HG03097 (cell line): ENCODE measurements at regions not wholly inside any gene's neighbourhood (a gene's known extent, or its start where the extent isn't known, plus 50 kb on each side); places are given as distances from the start of the nearest gene placed in this dataset.

Experiments
- ATAC-seq: cut with Tn5 transposase; IDR thresholded peaks from one replicate; pipeline ENCODE4 v1.9.1; 2021; ENCODE audit not compliant: unreplicated experiment, low FRiP score

GRCh38 chr1:87851490-87851889, 522.8 kb downstream of the LMO4 start:
- no peak for ATAC-seq

DNA sequence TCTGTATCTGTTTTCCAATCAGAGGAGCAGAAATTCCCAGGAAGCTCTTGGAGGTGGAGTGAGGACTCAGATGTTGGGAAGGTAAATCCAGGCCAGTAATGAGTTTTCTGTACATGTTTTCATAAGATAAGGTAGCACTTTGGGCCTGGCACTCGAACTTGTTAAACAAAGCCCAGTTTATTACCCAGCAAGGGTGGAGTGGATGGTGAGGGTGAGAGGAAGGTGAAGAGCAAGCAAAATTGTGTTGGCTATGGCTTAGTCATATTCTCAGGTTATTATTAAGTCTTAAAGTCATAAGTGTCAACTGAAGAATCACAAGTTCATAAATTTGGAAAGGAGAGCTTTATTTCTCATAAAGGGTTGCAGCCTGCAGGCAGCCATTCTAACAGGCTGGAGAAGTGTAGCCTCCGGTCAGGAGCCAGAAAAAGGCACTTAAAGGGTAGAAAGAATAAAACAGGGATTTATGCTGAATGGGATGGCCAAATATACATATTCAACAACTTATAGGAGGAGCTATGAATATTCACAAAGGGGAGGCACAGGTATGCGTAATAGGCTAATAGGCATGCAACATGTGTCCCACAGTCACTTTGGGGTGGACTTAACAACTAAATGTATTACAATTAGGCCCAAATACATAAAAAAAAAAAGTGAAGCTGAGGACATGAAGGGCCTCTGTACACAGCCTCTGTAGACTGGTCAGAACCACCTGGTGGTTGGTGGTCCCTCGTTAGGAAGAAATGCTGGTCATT, 523.9 kb downstream of the LMO4 start:
- no peak for ATAC-seq

DNA sequence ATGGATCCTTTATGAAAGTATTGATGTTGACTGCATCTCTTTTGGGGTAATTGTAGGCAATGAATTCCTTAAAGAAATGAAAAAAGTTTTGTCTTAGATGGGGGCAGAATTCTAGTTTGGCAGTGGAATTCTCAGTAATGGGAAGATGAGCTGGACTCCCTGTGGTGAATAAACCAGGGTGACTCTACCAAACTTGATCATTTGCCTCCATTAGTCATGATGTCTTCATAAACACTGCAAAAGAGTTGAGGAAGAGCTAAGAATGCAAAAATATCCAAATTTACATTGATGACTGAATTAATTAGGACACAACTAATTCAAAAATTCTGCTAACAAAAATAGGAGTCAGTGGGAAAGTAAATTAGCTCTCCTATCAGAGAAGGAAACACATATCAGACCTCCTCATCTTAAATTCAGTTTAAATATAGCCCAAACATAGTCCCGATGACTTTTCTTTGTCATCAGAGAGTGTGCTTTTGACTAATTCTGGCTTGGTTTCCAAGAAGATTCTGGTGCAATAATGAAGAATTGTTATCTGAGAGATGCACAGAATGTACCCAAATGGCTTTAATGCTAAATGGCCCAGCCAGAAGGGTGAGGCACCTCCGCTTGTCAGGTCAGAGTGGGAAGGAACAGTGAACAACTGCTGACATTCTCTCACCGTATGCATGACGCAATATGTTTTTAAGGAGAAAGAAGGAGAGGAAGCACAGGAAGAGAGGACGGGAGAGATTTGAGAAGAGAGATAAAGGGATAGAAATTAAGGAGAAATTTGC, 525.1 kb downstream of the LMO4 start:
- ATAC-seq, result no peak

GRCh38 chr1:87863317-87863716, 534.6 kb downstream of the LMO4 start:
- ATAC-seq, result no peak

DNA sequence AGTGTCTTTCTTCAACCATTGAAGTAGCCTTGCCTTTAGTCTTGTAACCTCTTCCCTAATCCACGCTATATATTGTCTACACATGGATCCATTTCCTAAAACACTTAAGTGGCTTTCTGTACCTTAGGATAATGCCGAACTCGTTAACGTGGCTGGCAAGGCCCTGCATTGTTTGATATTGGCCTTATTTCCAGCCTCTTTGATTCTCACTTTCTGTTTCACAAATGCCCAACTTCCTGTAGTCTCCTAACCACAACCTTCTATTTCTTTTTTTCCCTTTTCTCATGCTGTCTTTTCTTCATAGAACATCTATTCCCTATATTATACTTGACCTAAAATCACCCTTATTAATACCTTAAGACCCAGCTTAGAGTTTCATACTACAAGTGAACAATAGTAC, 536.0 kb downstream of the LMO4 start:
- ATAC-seq, result peak; percentile 68

- no peak for ATAC-seq
These were observed 537.7 kb downstream of the LMO4 start for GRCh38 chr1:87866416-87866815.

DNA sequence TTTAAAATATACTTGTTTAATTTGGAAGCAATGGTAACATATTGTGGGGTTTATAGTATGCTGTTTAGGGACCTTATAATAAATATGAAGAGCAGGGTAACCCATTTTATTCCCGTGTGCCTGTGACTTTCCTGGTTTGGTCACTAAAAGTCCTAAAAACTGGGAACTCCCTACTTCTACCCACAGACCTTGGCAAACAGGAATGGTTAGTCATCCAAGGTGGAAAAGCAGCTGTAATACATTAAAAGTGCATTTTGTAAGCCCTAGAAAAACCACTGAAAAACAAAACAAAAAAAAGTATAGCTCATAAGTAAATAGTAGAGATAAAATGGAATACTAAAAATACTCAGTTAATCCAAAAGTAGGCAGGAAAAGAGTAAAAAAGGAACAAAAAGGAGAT, 538.9 kb downstream of the LMO4 start:
- no peak for ATAC-seq

- no peak for ATAC-seq
These were observed 540.9 kb downstream of the LMO4 start for GRCh38 chr1:87869567-87869966.

DNA sequence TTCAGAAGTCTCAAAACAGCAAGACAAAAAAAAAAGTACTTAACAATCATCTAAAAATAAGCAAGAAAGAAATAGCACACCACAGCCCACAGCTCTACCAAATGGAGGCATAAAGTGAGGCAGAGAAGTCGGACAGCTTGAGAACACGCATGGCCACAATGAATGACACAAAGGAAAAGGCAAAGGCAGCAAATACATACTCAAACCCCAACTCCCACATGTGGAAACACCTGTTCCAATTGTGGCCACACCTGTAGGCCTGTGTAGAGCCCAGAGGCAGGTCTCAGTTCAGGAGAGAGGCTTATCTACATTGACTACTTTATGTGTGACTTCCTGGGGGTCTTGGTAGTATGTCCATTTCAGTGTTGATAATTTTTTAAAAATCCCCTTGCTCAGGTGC, 543.5 kb downstream of the LMO4 start:
- no peak for ATAC-seq

- no peak for ATAC-seq
These were observed 544.0 kb downstream of the LMO4 start for GRCh38 chr1:87872692-87873091.

DNA sequence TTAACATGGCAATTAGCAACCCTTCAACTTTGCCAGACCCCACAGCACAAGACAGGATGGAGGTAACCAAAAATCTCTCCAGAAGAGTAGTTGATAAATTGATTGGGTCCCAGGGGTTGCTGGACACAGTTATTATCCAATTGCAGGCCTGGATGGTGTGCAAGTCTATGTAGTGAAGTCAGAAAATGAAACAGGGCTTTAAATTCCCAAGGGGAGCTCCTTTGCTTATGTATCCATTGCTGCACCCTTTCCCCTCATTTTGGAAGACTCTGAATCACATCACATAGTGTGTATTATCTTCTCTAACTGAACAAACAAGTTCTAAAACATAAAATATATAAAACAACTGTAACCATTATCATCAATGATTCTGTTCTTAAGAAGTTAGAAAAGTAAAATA, 550.2 kb downstream of the LMO4 start:
- no peak for ATAC-seq

- no peak for ATAC-seq
These were observed 551.5 kb downstream of the LMO4 start for GRCh38 chr1:87880098-87880760.

DNA sequence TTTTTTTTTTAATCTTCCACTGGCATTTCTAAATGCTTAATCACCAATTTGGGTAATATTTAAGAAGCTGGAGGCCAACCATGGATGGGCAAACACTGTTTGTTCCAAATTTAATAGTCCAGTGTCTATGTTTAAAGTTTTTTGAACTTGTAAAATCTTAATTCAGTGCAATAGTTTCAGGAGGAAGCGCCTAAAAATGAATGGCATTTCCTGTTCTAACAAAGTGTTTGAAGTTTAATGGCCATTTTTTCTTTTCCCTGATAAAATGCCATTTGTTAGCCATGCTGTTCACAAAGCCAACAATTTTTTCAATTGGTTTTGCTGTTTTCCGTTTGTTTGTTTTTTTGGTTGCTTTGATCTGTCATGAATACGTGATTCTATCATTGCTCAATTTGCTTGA, 552.1 kb downstream of the LMO4 start:
- no peak for ATAC-seq

DNA sequence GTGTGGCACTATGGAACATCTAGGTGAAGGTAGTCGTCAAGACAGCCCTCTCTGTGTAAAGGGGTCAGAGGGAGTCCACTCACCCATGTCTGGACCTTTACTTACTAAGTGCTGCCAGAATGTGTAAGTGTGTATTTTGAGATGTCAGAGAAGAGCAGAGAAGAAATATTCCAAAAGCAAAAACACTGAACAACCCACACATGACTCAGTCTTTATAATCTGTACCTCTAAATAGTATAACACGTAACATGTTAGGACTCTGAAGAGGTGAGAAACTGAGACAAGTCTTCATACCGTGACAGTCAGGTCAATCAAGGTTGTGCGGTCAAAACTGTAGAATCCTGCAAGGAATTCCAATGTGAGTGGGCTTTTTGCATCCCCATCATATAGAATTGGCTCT, 555.2 kb downstream of the LMO4 start:
- no peak for ATAC-seq

GRCh38 chr1:87884581-87884980, 555.9 kb downstream of the LMO4 start:
- ATAC-seq, result no peak

DNA sequence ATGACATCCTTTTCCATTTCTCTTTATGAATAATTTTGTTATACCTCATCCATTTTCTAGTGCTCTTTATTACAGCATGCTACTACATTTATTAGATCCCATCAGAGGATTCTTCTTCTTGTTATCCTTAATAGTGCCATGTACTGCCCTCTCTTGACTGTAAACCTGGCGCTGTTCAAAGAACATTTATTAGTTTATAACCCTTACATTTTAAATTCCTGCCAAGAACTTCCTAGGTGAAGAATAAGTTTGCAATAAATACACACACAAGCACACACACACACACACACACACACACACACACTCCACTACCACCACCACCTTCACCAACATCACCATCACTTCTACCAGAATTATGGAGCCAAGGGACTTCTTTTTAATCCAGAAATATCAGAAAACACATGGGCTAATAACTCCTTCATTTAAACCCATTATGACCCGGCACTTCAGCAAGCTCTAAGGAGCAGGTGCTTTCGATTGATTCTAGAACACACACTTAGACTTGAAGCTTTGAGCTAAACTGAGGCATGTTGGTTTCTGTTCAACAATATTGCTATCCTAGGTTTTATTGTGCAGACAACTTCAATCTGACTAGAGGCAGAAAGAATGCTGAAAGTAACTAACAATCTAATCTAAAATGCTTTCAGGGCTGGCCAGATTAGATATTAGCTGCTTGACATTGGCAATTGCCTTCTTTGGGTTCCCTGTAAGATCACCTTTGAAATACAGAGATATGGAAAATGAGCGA, 556.8 kb downstream of the LMO4 start:
- ATAC-seq, result no peak

DNA sequence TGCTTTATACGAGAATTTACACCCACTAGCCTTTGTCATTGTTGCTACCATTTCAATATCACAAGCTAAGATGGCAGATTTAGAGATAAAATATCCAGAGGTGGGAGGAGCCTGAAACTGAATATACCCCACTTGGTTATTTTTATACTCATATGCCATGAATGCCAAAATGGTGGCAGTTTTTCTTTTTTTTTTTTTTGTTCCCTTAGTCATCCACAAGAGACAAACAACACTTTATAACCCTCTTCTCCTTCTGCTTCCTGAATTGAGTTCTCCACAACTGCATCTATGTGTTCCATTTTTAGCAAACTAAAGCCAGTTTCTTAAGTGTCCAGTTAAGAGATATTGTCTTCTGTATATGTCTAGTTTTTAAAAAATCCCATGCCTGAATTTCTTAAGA, 558.4 kb downstream of the LMO4 start:
- no peak for ATAC-seq

DNA sequence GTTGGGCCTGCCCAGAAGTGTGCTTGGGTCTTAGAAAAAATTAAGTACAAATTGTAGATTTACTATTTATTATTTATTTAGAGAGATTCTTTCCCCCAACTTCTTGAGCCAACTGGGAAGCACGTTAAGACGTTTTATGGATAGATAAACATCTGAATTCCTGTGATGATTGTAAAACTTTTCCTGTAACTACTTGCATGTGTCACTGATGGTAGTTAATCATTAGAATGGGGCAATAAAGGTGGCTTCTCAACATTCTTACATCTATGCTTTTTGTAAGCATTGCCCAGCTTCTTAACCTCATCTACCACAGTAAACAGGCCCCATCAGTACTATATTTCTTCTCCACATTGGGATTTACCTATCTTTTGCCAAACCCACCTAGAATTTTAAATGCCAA, 559.8 kb downstream of the LMO4 start:
- ATAC-seq, result no peak

- no peak for ATAC-seq
These were observed 565.4 kb downstream of the LMO4 start for GRCh38 chr1:87894062-87894461.

GRCh38 chr1:87897481-87897880, 568.8 kb downstream of the LMO4 start:
- no peak for ATAC-seq

- no peak for ATAC-seq
These were observed 569.8 kb downstream of the LMO4 start for GRCh38 chr1:87898431-87898830.
